ENCODE measurements at regions not wholly inside any gene's neighbourhood (a gene's known extent, or its start where the extent isn't known, plus 50 kb on each side); places are given as distances from the start of the nearest gene placed in this dataset.
"Not testable (repeated sequence)": the region's sequence is repeated elsewhere in the genome, so short reads cannot be mapped to it uniquely, and the experiment has no call there.

DNA sequence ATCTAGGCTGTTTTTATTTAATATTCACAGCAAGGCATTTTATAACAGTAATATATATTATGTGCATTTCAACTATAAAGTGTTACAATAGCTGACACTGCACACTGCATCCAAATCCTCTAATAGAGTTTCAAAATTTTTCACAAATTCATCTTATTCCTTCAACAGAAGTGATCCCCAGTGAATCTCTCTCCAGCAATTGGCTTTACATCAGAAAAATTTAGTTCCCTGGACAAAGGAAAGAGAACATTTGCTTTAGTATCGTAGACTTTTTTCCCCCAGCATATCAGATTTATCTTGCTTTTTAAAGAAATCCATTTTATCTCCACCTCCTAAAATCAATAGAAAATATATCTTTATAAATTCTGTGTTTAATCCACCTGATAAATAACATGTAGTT lies 868.6 kb downstream of the TBL1XR1 start:
- DNase-seq (no peak), ATAC-seq (no peak)

DNA sequence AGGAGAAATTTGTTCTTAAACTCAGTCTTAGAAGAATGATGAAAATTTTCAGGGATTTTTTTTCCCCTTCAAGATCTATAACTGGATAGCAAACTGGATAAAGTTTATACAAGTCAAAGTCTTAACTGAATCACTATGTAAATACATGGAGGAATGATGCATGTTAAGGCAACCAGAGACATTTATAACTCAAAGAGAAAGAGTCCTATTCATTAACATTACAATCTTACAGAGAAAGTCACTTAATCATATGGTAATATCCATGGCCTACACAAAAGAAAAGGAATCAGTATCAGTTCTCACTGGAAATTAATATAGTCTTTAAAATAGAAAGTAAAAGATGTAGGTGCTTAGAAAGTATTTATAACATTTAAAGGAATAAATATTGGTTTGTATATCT lies 869.1 kb downstream of the TBL1XR1 start:
- DNase-seq (no peak), ATAC-seq (no peak)

DNA sequence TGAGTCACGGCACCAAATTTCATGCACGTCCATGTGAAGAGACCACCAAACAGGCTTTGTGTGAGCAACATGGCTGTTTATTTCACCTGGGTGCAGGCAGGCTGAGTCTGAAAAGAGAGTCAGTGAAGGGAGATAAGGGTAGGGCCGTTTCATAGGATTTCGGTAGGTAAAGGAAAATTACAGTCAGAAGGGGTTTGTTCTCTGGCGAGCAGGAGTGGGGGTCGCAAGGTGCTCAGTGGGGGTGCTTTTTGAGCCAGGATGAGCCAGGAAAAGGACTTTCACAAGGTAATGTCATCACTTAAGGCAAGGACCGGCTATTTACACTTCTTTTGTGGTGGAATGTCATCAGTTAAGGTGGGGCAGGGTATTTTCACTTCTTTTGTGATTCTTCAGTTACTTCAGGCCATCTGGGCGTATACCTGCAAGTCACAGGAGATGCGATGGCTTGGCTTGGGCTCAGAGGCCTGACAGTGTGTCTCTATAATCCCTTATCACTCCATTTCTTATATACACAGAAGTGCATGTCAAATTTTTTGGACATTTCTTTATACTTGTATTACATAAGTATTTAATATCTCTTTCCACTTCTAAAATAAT lies 870.3 kb downstream of the TBL1XR1 start:
- DNase-seq, ATAC-seq: not testable (repeated sequence)

DNA sequence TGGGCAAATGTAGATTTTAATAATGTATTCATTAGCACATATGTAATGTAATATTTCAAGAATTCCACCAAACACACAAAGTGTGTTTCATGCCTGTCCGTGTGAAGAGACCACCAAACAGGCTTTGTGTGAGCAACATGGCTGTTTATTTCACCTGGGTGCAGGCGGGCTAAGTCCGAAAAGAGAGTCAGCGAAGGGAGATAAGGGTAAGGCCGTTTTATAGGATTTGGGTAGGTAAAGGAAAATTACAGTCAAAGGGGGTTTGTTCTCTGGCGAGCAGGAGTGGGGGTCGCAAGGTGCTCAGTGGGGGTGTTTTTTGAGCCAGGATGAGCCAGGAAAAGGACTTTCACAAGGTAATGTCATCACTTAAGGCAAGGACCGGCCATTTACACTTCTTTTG lies 875.8 kb downstream of the TBL1XR1 start:
- not testable (repeated sequence) for DNase-seq, ATAC-seq

DNA sequence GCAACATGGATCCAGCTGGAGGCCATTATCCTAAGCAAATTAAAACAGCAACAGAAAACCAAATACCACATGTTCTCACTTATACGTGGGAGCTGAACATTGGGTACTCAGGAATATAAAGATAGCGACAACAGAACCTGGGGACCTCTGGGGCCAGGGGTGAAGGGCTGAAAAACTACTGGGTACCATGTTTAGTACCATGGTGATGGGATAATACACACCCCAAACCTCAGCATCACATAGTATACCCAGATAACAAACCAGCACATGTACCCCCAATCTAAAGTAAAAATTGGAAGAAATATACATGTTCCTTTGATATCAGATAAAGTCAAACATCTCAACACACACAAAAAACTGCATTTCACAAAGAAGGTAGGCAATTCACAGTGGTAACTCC lies 876.2 kb downstream of the TBL1XR1 start:
- DNase-seq (no peak), ATAC-seq (no peak)

DNA sequence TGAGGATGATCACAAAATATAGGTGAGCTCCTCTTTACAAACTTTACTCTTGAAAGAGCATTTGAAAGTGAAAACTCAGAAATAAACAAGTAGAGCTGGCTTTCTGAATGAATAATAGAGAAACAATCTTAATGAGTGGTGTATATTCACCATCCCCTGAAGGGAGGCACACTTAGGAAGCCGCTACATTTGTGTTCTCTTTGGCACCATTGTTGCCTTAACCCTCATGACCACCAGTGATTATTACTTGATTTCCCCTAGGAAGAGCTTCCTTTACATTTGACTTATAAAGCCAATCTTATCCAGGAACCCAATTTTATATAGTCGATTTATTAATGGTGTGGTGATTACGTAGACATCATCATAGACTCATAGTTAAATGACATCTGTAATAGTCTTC lies 883.9 kb downstream of the TBL1XR1 start:
- ATAC-seq (no peak), DNase-seq (no peak)

DNA sequence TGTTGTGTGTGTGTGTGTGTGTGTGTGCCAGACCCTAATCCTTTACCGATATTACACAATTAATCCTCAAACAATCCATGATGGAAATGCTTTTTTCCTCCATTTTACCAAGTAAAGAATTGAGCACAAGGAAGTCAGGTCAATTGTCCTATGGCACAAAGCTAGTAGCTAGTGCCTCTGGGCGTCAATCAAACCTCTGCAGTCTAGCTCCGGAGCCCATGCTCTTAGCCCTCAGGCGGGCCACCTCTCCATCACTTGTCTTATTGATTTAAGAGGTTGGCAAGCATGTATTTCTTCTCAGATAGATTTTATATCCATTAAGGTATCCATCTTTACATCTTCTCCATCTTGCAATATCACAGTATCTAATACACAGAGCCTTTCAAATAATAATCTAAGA lies 886.6 kb downstream of the TBL1XR1 start:
- ATAC-seq (no peak), DNase-seq (no peak)

DNA sequence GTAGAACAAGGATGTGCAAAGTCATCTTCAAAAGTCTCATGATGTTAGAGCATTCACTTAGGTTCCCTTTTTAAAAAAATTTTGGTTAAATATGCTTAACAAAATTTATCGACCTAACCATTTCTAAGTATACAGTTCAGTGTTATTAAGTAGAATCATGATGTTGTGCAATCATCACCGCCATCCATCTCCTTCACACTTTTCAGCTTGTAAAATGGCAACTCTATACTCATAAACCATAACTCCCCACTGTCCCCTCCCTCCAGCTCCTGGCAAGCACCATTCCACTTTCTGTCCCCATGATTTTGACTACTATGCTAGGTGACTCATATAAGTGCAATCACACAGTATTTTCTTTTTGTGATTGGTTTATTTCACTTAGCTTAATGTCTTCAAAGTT lies 895.0 kb downstream of the TBL1XR1 start:
- DNase-seq (no peak), ATAC-seq (no peak)

DNA sequence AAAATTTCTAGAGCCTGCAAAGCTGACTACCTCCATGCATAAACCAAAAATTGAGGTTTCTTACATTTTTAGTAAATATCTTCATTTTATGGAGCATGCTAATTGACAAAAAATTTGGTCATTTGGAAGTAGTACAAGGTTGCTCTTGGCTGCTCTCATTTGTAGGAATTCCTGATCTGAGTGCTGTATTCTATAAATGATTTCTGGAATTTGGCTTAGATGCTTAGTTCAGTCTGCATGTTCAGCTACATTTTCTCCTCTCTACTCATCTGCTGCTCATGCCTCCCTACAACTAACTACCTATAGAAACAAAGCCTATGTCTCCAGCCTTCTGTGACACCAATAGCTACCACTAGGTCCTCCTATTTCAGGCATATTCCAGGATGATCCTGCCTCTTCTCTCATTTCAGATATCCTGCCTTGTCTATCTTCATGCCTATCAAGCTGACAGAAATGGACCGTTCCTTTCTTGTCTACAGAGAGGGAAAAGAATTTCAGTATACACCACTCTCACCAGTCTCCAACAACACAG lies 901.1 kb downstream of the TBL1XR1 start:
- no peak for ATAC-seq
- DNase-seq = no peak

DNA sequence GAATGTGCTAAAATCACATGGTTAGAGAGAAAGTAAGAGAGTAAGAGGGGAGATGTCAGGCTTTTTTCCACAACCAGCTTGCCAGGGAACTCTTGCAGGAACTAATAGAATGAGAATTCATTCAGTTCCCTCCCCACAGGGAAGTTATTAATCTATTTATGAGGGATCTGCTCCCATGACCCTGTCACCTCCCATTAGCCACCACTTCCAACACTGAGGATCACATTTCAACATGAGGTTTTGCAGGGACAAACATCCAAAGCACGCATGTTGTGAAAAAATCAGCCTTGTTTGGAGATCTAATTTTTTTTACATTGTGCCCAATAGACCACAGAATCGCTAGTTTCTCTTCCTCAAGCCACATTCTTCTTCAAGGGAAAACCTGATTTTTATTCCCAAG lies 904.0 kb downstream of the TBL1XR1 start:
- DNase-seq (no peak), ATAC-seq (no peak)

DNA sequence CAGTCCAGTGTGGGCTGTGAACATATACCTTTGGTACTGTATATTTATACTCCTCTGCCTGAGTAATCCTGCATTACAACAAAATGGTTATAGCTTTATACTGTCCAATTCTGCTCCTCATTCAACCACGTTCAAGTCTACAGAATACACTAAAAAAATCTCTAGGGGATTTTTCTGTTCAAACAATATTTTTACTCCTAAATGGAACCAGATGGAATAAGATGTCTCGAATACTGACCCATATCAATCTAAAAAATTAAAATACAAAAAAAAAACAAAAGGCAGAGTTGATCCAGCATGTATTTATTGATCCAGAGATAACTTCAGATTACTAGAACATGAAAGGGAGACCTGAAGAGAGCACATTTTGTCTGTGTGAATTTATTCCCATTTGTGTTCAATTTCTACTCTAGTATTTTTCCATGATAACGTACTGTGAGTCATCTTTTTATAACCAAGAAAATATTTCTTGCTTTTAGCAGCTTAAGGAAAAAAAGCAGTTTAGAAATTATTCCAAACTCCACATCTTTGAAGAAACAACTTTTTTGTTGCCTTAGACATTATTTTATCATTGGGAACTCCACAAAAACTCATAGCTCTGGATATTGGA lies 910.7 kb downstream of the TBL1XR1 start:
- DNase-seq (no peak), ATAC-seq (no peak)

DNA sequence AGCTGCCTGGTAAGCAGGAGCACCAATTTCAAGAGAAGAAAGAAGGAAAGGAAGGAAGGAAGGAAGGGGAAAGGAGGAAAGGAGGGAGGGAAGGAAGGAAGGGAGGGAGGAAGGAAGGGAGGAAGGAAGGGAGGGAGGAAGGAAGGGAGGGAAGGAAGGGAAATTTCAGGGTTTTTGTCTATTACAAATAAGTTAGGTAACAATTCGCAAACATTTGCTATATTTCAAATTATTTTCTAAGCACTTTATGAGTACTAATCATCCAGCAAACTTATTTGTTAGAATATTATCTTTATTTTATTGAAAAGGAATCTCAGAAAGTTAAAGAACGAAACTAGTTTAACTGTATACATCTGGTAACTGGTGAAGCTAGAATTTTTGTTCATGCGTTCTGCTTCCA lies 921.7 kb downstream of the TBL1XR1 start:
- DNase-seq (no peak), ATAC-seq (no peak)

DNA sequence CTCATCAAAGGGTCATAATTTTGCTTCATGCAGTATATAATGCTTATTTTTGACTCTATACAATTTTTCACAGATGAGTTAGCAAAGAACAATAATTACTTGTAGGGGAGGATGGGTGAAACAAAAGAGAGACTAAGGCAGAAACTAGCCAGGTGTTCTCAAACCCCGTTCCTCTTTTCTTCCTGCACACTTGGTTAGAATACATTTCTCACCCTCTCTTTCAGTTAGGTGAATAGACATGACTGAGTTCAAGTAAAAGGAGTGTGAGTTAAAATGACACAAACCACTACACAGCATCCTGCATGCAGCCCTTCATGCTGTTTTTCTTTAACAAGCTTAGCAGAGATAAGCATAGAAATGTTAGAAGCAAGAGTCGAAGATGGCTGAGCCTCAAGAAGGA lies 922.2 kb downstream of the TBL1XR1 start:
- no peak for ATAC-seq

DNA sequence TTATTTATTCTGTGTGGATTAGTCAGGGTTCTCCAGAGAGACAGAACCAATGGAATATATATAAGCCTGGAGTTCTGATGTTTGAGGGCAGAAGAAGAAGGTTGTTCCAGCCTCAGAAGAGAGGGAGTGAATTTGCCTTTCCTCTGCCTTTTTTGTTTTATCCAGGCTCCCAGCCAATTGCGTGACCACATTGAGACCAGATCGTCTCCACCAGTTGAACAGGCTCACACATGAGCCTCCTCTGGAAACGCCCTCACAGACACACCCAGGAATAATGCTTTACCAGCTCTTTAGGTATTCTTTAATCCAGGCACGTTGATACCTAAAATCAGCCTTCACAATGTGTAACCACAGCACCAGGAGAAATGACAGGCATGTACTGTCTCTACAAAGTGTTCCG lies 923.1 kb downstream of the TBL1XR1 start:
- ATAC-seq = no peak
- no peak for DNase-seq

More for the DNA sequence above, 922.2 kb downstream of the TBL1XR1 start:
- no peak for DNase-seq

DNA sequence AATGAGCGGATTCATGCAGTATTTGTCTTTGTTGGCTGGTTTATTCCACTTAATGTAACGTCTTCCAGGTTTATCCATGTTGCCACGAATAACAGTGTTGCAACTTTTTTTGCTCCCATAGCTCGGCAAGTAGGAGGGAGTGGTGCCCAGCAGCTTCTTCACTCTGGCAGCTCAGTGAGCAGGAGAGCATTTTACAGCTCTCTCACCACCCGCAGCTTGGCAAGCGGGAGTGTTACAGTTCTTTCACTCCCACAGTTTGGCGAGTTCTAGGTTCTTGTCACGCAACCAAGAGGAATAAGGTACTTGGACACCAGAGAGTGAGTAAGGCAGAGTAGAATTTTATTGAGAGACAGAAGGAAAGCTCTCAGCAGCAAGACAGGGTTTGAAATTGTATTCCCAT lies 935.2 kb downstream of the TBL1XR1 start:
- no peak for ATAC-seq

DNA sequence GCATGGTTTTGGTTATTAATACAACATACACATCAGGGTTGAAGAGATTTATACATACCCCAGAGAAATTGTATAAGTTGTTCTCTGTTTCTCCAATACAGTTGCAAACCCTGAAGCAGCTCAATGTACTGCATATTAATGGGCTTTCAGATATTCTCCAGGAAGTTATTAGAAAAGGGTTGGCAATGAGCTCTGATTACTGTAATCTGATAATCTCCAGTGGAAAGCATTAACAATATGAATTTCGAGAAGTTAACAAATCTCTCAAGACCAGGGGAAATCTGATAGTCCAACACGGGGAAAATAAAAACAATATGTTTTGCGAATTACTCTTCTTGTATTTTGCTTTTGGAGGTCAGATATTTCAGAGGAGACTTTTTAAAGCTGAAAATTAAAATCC lies 950.1 kb downstream of the TBL1XR1 start:
- no peak for ATAC-seq
- DNase-seq = no peak

More for the DNA sequence above, 935.2 kb downstream of the TBL1XR1 start:
- no peak for DNase-seq

DNA sequence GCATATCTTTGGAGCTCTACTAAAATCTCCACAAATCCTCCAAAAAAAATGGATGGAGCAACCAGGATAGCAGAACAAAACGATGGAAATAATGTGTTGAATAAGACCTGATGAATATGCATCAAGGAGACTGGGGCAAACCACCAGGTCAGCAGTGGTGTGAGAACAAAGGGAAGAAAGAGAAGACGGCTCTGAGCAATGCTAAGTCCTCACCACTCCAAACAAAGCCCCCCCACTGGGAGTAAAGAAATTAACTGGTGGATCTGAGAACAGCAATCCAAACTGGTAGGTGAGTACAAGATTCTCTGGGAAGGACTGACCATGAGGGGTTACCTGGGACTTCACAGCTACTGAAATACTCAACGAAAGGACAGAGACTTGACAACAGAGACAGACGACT lies 977.3 kb downstream of the TBL1XR1 start:
- no peak for ATAC-seq
- no peak for DNase-seq

DNA sequence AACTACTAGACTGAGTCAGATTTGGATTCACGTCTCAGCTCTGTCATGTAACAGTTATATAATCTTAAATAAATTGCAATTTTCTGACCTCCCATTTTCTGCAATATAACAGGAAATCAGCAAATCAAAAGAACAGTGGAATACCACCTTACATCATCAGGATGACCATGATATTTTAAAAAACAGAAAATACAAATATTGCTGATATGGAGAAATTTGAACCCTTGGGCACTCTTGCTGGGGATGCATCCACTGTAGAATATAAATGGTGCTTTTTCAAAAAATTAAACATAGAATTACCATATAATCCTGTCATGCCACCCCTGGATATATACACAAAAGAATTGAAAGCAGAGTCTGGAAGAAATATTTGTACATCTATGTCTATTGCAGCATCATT lies 982.5 kb downstream of the TBL1XR1 start:
- DNase-seq (no peak), ATAC-seq (no peak)

DNA sequence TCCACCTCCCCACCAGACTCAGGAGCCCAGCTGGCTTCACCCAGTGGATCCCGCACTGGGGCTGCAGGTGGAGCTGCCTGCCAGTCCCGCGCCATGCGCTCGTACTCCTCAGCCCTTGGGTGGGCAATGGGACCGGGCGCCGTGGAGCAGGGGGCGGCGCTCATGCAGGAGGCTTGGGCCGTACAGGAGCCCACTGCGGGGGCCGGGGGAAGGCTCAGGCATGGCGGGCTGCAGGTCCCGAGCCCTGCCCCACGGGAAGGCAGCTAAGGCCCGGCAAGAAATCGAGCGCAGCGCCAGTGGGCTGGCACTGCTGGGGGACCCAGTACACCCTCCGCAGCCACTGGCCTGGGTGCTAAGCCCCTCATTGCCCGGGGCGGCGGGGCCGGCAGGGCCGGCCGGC lies 984.0 kb downstream of the TBL1XR1 start:
- ATAC-seq, DNase-seq: not testable (repeated sequence)

DNA sequence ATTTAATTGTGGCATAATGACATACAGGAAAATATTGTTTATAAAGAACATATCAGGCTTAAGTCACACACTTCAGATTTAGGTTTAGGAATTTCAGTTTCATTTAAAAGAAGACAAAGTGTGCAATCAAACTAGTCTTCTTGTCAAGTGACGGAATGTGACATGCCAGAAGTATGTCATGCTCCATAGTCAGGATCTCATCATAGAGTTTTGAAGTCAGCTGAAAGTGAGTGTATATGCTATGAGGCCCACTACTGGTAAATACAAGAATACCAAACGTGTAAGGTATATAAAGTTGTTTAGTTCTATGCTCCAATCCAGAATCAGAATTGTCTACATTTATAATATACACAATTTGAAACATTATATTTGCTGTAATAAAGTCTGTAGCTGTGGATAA lies 988.4 kb downstream of the TBL1XR1 start:
- DNase-seq (no peak), ATAC-seq (no peak)

DNA sequence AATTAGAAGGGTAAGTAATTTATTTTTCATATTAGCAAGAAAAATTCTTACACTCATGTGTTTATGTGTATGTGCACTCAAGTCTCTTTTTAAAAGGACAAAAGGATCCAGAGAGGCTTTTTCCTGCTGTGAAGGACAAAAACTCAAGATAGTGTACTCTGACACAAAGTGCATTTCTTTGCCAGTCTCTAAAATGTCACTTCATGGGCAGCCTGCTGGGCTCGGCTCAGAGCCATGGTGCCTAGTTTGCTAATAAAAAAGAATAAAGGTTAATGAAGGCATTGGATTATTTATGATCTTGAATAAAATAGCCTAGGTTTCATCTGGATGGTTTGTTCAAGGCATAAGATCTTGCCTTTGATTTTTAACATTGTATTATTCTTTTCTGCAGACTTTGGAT lies 989.0 kb downstream of the TBL1XR1 start:
- DNase-seq (no peak), ATAC-seq (no peak)

DNA sequence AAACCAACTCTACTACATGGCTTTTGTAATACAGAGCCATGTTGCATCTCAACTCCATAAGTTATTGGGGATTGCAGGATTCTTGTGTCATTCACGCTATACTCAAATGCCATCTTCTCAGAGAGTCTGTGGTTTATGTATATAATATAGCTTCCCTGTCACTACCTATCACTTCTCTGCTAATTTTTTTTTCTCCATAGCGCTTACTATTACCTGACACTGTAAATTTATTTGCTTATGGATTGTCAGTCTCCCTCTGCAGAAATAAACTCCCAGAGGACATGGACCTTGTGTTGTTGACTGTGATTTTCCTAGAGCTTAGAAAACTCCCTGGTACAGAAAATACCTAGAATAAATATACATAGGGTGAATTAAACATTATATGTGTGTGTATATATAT lies 990.5 kb downstream of the TBL1XR1 start:
- ATAC-seq = no peak
- DNase-seq = no peak

DNA sequence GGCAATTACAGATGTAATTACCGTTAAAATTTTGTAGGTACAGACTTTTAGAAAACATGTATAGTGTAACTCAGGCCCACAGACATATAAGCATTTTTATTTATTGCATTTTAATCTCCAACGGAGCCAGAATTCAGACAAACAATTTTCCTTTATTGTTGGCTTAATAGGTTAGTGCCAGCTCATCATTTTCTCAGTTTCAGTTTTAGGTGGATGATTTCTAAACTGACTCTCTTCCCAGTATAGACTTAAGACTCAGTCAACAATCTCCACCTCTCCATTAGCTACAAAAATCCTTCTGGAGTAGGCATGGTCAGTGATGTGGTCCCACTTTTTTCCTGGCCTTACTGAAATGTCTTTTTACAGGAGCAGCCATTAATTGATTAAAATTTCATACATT lies 994.6 kb downstream of the TBL1XR1 start:
- ATAC-seq (no peak), DNase-seq (no peak)

DNA sequence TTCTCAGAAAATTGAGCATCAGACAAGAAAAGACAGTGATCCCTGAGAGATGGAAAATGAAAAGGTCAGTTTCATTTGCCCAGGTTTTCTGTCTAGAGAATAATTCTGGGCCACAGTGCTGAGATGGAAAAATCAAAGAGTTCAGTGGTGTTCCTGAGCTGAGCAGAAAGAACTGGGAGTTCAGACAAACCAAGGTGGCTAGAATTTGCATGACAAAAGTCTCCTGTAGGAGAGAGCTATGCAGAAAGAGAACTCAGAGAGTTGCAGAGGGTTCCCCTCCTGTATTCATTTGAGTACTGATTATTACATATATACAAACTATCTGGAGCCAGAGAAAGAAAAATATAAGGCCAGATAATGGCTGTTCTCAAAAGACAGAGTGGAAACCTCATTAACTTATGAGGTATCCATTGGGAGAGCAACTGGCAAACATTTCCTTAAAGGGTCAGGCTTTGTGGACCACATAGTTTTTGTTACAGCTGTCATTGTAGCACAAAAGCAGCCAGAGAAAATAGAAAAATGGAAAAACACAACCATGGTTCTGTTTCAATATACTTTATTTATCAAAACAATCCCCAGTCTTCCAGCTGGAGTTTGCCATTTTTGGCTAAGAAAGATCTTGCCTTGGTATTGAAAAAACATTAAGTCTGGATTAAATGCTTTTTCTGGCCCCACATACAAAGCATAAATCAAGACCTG lies 1004.1 kb downstream of the TBL1XR1 start:
- DNase-seq = no peak
- no peak for ATAC-seq
